Esophagus muscularis mucosa (tissue), 4 donors: ENCODE measurements at regions not wholly inside any gene's neighbourhood (a gene's known extent, or its start where the extent isn't known, plus 50 kb on each side); places are given as distances from the start of the nearest gene placed in this dataset.

Experiments
- EP300 ChIP-seq: sonication (generic); formaldehyde crosslinking; IDR thresholded peaks from one replicate; pipeline ENCODE4 v1.6.1; 2017; ENCODE audit warnings: antibody characterized with exemption
- POLR2A ChIP-seq: fragments of 450-650 bp; IDR thresholded peaks from one replicate; pipeline ENCODE4 v1.6.1; 2017; ENCODE audit warnings: antibody characterized with exemption, moderate library complexity, mild to moderate bottlenecking, low read depth
- POLR2AphosphoS5 ChIP-seq, 2 donors: sonication (generic); formaldehyde crosslinking; IDR thresholded peaks; one replicate each; pipeline ENCODE4 v1.6.1; 2017; ENCODE audit warnings: antibody characterized with exemption in 2 of 2
- TF ChIP-seq, protein P1 (sequence below), 3 experiments: fragments of 200-600 bp in 2 of 3; fragments of 450-650 bp in 1 of 3; sonication (generic) in 2 of 3; IDR thresholded peaks; one replicate each; pipeline ENCODE4 v1.5.1; 2017 to 2019; ENCODE audit warnings: antibody characterized with exemption in 3 of 3, mild to moderate bottlenecking in 2 of 3, moderate library complexity in 1 of 3

DNA sequence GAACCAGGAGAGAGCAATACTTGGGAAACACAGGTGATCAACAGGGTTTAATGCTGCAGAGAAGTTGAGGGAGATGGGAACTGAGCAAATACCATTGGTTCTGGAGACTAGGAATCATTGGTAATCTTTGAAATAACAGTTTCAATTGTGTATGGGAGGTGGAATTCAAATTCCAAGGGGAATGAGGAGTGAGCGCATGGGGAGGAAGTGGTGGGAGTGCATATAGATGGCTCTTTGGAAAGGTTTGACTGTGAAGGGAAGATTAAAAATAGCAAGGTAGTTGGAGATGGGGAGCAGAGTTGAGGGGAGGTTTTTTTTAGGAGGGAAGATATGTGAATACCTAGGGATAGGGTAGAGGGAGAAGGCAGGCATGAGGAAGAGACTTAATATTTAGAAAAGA lies 51.1 kb upstream of the ROPN1 start:
- TF ChIP-seq, protein P1, sequence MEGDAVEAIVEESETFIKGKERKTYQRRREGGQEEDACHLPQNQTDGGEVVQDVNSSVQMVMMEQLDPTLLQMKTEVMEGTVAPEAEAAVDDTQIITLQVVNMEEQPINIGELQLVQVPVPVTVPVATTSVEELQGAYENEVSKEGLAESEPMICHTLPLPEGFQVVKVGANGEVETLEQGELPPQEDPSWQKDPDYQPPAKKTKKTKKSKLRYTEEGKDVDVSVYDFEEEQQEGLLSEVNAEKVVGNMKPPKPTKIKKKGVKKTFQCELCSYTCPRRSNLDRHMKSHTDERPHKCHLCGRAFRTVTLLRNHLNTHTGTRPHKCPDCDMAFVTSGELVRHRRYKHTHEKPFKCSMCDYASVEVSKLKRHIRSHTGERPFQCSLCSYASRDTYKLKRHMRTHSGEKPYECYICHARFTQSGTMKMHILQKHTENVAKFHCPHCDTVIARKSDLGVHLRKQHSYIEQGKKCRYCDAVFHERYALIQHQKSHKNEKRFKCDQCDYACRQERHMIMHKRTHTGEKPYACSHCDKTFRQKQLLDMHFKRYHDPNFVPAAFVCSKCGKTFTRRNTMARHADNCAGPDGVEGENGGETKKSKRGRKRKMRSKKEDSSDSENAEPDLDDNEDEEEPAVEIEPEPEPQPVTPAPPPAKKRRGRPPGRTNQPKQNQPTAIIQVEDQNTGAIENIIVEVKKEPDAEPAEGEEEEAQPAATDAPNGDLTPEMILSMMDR (IDR thresholded peaks at IDR 0.05), result no peak
- TF ChIP-seq POLR2AphosphoS5 (IDR thresholded peaks at IDR 0.05) (no peak), EP300 (no peak), POLR2A (no peak)
